NCI-H1694 treated with DMSO at 0.1 percent for 48 hours (cell line): ENCODE measurements at regions not wholly inside any gene's neighbourhood (a gene's known extent, or its start where the extent isn't known, plus 50 kb on each side); places are given as distances from the start of the nearest gene placed in this dataset.

ENCODE experiments used
- DNase-seq: peaks from one replicate; lab custom pipeline; 2025; lab: John Stamatoyannopoulos, UW

GRCh38 chr12:114740448-114740847, 56.5 kb upstream of the TBX3 start:
- DNase-seq = no peak

GRCh38 chr12:114738460-114739184, 54.6 kb upstream of the TBX3 start:
- DNase-seq = no peak

GRCh38 chr12:114735680-114736374, 51.9 kb upstream of the TBX3 start:
- no peak for DNase-seq

- DNase-seq = no peak
These were observed 51.0 kb upstream of the TBX3 start for GRCh38 chr12:114735011-114735410.

GRCh38 chr12:114733919-114734318, 49.9 kb upstream of the TBX3 start:
- no peak for DNase-seq
